Vagina (tissue), 2 donors: ENCODE measurements at regions not wholly inside any gene's neighbourhood (a gene's known extent, or its start where the extent isn't known, plus 50 kb on each side); places are given as distances from the start of the nearest gene placed in this dataset.

Experiments used
- DNase-seq, 2 donors: peaks; one replicate each; pipeline ENCODE4 v3.0.0-alpha.2; 2017; ENCODE audit errors: extremely low spot score in 2 of 2
- H3K27ac ChIP-seq: fragments of 200-600 bp; sonication (generic); one replicate; pipeline ENCODE4 v1.5.1; 2019
- H3K27me3 ChIP-seq: fragments of 200-600 bp; sonication (generic); one replicate; pipeline ENCODE4 v1.5.1; 2019
- H3K36me3 ChIP-seq, 2 donors: fragments of 200-600 bp; sonication (generic); one replicate each; pipeline ENCODE4 v1.5.1; 2017 to 2019
- H3K4me1 ChIP-seq: fragments of 200-600 bp; sonication (generic); one replicate; pipeline ENCODE4 v1.5.1; 2019
- H3K4me3 ChIP-seq, 2 donors: fragments of 200-600 bp; sonication (generic); 1 replicate in 1 of 2; 2 replicates in 1 of 2; pipeline ENCODE4 v1.5.1; 2016 to 2019
- H3K9me3 ChIP-seq: fragments of 200-600 bp; sonication (generic); one replicate; pipeline ENCODE4 v1.5.1; 2019
- CTCF ChIP-seq, 3 experiments: fragments of 450-650 bp in 2 of 3; fragments of 200-600 bp in 1 of 3; sonication (generic) in 1 of 3; IDR thresholded peaks; one replicate each; pipeline ENCODE4 v1.5.1; 2017 to 2019; ENCODE audit warnings: antibody characterized with exemption in 3 of 3, mild to moderate bottlenecking in 2 of 3, moderate library complexity in 2 of 3
- POLR2A ChIP-seq, 2 donors: fragments of 450-650 bp; IDR thresholded peaks; one replicate each; pipeline ENCODE4 v1.6.1; 2017; ENCODE audit warnings: antibody characterized with exemption in 2 of 2, mild to moderate bottlenecking in 2 of 2, moderate library complexity in 2 of 2
- POLR2AphosphoS5 ChIP-seq, 2 donors: sonication (generic); formaldehyde crosslinking; IDR thresholded peaks; one replicate each; pipeline ENCODE4 v1.9.0; 2017; ENCODE audit warnings: antibody characterized with exemption in 2 of 2, mild to moderate bottlenecking in 2 of 2, low read depth in 1 of 2; ENCODE audit not compliant: insufficient read depth in 1 of 2
- intact Hi-C: fragments of 100-400 bp; cut with DNase I; formaldehyde crosslinking; loops from one replicate; pipeline ENCODE4 v1.15.1; 2023

GRCh38 chr4:78720994-78721677 lies 55.0 kb upstream of the BMP2K start:
- Histone ChIP-seq H3K27me3 (no peaks in the 10 kb centered on the region), H3K9me3 (no peaks in the 10 kb centered on the region), H3K4me3 (no peak overlapping the region), H3K27ac (no peak overlapping the region), H3K4me1 (no peaks in the 10 kb centered on the region), H3K36me3 (no peaks in the 10 kb centered on the region)
- intact Hi-C loops: no loop called here
- TF ChIP-seq POLR2AphosphoS5 (IDR thresholded peaks at IDR 0.05; ENCODE audit: insufficient read depth in 1 of 2, low read depth in 1 of 2) (peak in 1 of 2 donors; percentile 59), CTCF (IDR thresholded peaks at IDR 0.05) (no peak)
- no peak for DNase-seq

GRCh38 chr4:78721747-78722146 lies 54.4 kb upstream of the BMP2K start:
- TF ChIP-seq CTCF (IDR thresholded peaks at IDR 0.05) (no peak), POLR2AphosphoS5 (IDR thresholded peaks at IDR 0.05; ENCODE audit: insufficient read depth in 1 of 2, low read depth in 1 of 2) (no peak), POLR2A (IDR thresholded peaks at IDR 0.05) (no peak)
- H3K4me1 ChIP-seq: no peaks in the 10 kb centered on the region
- no peak overlapping the region for H3K27ac ChIP-seq

GRCh38 chr4:78722320-78722719 lies 53.8 kb upstream of the BMP2K start:
- H3K27ac ChIP-seq: no peak overlapping the region
- no peaks in the 10 kb centered on the region for H3K27me3 ChIP-seq
- intact Hi-C loops: no loop called here
- no peak overlapping the region for H3K4me3 ChIP-seq
- no peaks in the 10 kb centered on the region for H3K4me1 ChIP-seq
- no peak for TF ChIP-seq POLR2A (IDR thresholded peaks at IDR 0.05)
- no peak for TF ChIP-seq POLR2AphosphoS5 (IDR thresholded peaks at IDR 0.05; ENCODE audit: insufficient read depth in 1 of 2, low read depth in 1 of 2)
- TF ChIP-seq CTCF (IDR thresholded peaks at IDR 0.05): no peak
- no peaks in the 10 kb centered on the region for H3K36me3 ChIP-seq
- DNase-seq: no peak
- no peaks in the 10 kb centered on the region for H3K9me3 ChIP-seq

More at GRCh38 chr4:78721747-78722146, 54.4 kb upstream of the BMP2K start:
- no peak for DNase-seq
- intact Hi-C loops: no loop called here
- Histone ChIP-seq H3K9me3 (no peaks in the 10 kb centered on the region), H3K36me3 (no peaks in the 10 kb centered on the region), H3K4me3 (no peak overlapping the region), H3K27me3 (no peaks in the 10 kb centered on the region)

GRCh38 chr4:78722878-78723277 lies 53.3 kb upstream of the BMP2K start:
- TF ChIP-seq CTCF (IDR thresholded peaks at IDR 0.05) (no peak), POLR2AphosphoS5 (IDR thresholded peaks at IDR 0.05; ENCODE audit: insufficient read depth in 1 of 2, low read depth in 1 of 2) (no peak), POLR2A (IDR thresholded peaks at IDR 0.05) (no peak)
- H3K4me1 ChIP-seq: no peaks in the 10 kb centered on the region
- intact Hi-C loops: no loop called here
- no peaks in the 10 kb centered on the region for H3K27me3 ChIP-seq
- H3K27ac ChIP-seq: no peak overlapping the region
- no peaks in the 10 kb centered on the region for H3K36me3 ChIP-seq
- no peaks in the 10 kb centered on the region for H3K9me3 ChIP-seq
- no peak overlapping the region for H3K4me3 ChIP-seq
- no peak for DNase-seq
